NT2/D1 (cell line): ENCODE measurements at regions not wholly inside any gene's neighbourhood (a gene's known extent, or its start where the extent isn't known, plus 50 kb on each side); places are given as distances from the start of the nearest gene placed in this dataset.

Experiments
- YY1 ChIP-seq: IDR thresholded peaks from 2 replicates; pipeline ENCODE4 v1.6.1; 2011; ENCODE audit not compliant: insufficient read length, insufficient read depth
- ZNF274 ChIP-seq: IDR thresholded peaks from 2 replicates; pipeline ENCODE4 v1.6.1; 2011; ENCODE audit warnings: mild to moderate bottlenecking, low read depth, low read length

GRCh38 chr5:107002115-107002514 lies 668.6 kb downstream of the EFNA5 start:
- no peak for TF ChIP-seq ZNF274
- TF ChIP-seq YY1: no peak
